GM12878 (cell line): ENCODE measurements at regions not wholly inside any gene's neighbourhood (a gene's known extent, or its start where the extent isn't known, plus 50 kb on each side); places are given as distances from the start of the nearest gene placed in this dataset.

Experiments used
- ATAC-seq: fragments of 200-7000 bp; cut with Tn5 transposase; 3 replicates; pipeline ENCODE4 v1.9.1; 2020; ENCODE audit warnings: mild to moderate bottlenecking, moderate library complexity
- BruUV-seq: library from RNA; stranded (reverse); fragments of 400-500 nt; replicated peaks from 2 replicates; lab custom pipeline; 2021; lab: Mats Ljungman, UMichigan
- CTCF ChIA-PET: fragments of 300-600 bp; sonication (Branson Sonifier 250); formaldehyde crosslinking; extraction: SDS; loops from one replicate; lab custom pipeline; 2021; ENCODE audit warnings: inconsistent platforms; lab: Yijun Ruan, JAX
- POLR2A ChIA-PET: fragments of 350-600 bp; formaldehyde crosslinking; extraction: SDS; loops from one replicate; lab custom pipeline; 2021; ENCODE audit warnings: inconsistent platforms; lab: Charles Lee
- RAD21 ChIA-PET: fragments of 300-600 bp; sonication (Branson Sonifier 250); formaldehyde crosslinking; loops from one replicate; lab custom pipeline; 2023; ENCODE audit warnings: antibody characterized with exemption; ENCODE audit not compliant: unreplicated experiment; lab: Charles Lee
- SMC1A ChIA-PET: fragments of 300-600 bp; sonication (Branson Sonifier 250); formaldehyde crosslinking; loops from one replicate; lab custom pipeline; 2023; ENCODE audit not compliant: unreplicated experiment, uncharacterized antibody; lab: Charles Lee
- DNase-seq: peaks from one replicate; pipeline ENCODE4 v3.0.0-alpha.2; 2011; ENCODE audit warnings: low read depth, low spot score
- FAIRE-seq: peaks from 3 replicates; lab custom pipeline; 2011; peaks lifted over from hg19 to GRCh38; lab: Jason Lieb, UNC
- H2AFZ ChIP-seq: 2 replicates; pipeline ENCODE4 v1.6.0; 2011; ENCODE audit warnings: low read depth, low read length, control low read depth; ENCODE audit not compliant: control insufficient read depth
- H3K27ac ChIP-seq: 2 replicates; pipeline ENCODE4 v1.5.1; 2011; ENCODE audit warnings: control low read depth; ENCODE audit not compliant: control insufficient read depth, insufficient read depth
- H3K27me3 ChIP-seq, 2 experiments: replicated peaks in 1 of 2; 2 replicates each; pipeline versions ENCODE4 v1.6.0 to v1.6.1; 2011; ENCODE audit warnings: low read length in 1 of 2; ENCODE audit not compliant: control insufficient read depth in 2 of 2, insufficient read depth in 2 of 2
- H3K36me3 ChIP-seq, 2 experiments: 2 replicates each; pipeline ENCODE4 v1.5.1; 2011; ENCODE audit warnings: low read length in 1 of 2; ENCODE audit not compliant: control insufficient read depth in 2 of 2, insufficient read depth in 2 of 2
- H3K4me1 ChIP-seq: 2 replicates; pipeline ENCODE4 v1.6.1; 2011; ENCODE audit warnings: mild to moderate bottlenecking, low read length, moderate library complexity, mixed read lengths; ENCODE audit not compliant: control insufficient read depth, insufficient read depth
- H3K4me2 ChIP-seq: 2 replicates; pipeline ENCODE4 v1.6.0; 2011; ENCODE audit warnings: control low read depth; ENCODE audit not compliant: control insufficient read depth, insufficient read depth
- H3K4me3 ChIP-seq: fragments of 200-600 bp; sonication (generic); 2 replicates; pipeline ENCODE4 v1.5.1; 2016
- H3K79me2 ChIP-seq: 2 replicates; pipeline ENCODE4 v1.6.0; 2011; ENCODE audit warnings: low read length; ENCODE audit not compliant: control insufficient read depth, insufficient read depth
- H3K9ac ChIP-seq: 2 replicates; pipeline ENCODE4 v1.8.0; 2011; ENCODE audit warnings: low read length, control low read depth, mixed read lengths; ENCODE audit not compliant: control insufficient read depth, insufficient read depth
- H3K9me3 ChIP-seq: replicated peaks from 3 replicates; pipeline ENCODE4 v1.5.1; 2011; ENCODE audit warnings: mild to moderate bottlenecking, low read length; ENCODE audit not compliant: control insufficient read depth, insufficient read depth
- H4K20me1 ChIP-seq: 2 replicates; pipeline ENCODE4 v1.6.0; 2011; ENCODE audit not compliant: control insufficient read depth, insufficient read depth
- BMI1 ChIP-seq: fragments of 450-650 bp; IDR thresholded peaks from 2 replicates; pipeline ENCODE4 v1.6.1; 2016; ENCODE audit warnings: mild to moderate bottlenecking, moderate library complexity, borderline replicate concordance
- CREB1 ChIP-seq: IDR thresholded peaks from 2 replicates; pipeline ENCODE4 v1.6.1; 2012; ENCODE audit warnings: low read depth, mild to moderate bottlenecking, inconsistent platforms
- TCF3 ChIP-seq: IDR thresholded peaks from 2 replicates; pipeline ENCODE4 v1.6.1; 2012; ENCODE audit warnings: low read depth, mild to moderate bottlenecking, low read length, borderline replicate concordance; ENCODE audit not compliant: insufficient read depth
- ZNF384 ChIP-seq: IDR thresholded peaks from 2 replicates; pipeline ENCODE4 v1.6.1; 2012; ENCODE audit warnings: low read depth, mild to moderate bottlenecking, low read length, improper control_type of control experiment, borderline replicate concordance
- ZSCAN29 ChIP-seq: fragments of 450-650 bp; IDR thresholded peaks from 2 replicates; pipeline ENCODE4 v1.6.1; 2017; ENCODE audit warnings: mild to moderate bottlenecking, moderate library complexity
- WGBS: methylation state at CpG from one replicate; pipeline ENCODE4 v1.1.6; 2016; ENCODE audit warnings: low lambda C conversion rate; ENCODE audit not compliant: insufficient replicate concordance, insufficient coverage; ENCODE audit errors: missing lambda C conversion rate; 5-methylcytosine and 5-hydroxymethylcytosine counted together
- in situ Hi-C: fragments of 300-500 bp; cut with MboI; formaldehyde crosslinking; loops from 9 replicates; pipeline ENCODE4 v1.14.3; 2018; ENCODE audit warnings: mixed read lengths
- intact Hi-C: fragments of 100-400 bp; cut with micrococcal nuclease; formaldehyde crosslinking; loops from one replicate; pipeline ENCODE4 v1.14.2; 2022; ENCODE audit not compliant: unreplicated experiment
- TF ChIP-seq, protein P1 (sequence below): fragments of 450-650 bp; IDR thresholded peaks from 2 replicates; pipeline ENCODE4 v1.6.1; 2018; ENCODE audit warnings: mild to moderate bottlenecking, low read depth, moderate library complexity; ENCODE audit not compliant: partially characterized antibody
- TF ChIP-seq, protein P2 (sequence below): fragments of 450-650 bp; IDR thresholded peaks from 2 replicates; pipeline ENCODE4 v1.6.1; 2017; ENCODE audit warnings: mild to moderate bottlenecking
- TF ChIP-seq, protein P3 (sequence below): fragments of 450-650 bp; IDR thresholded peaks from 2 replicates; pipeline ENCODE4 v1.6.1; 2017; ENCODE audit warnings: low read depth, mild to moderate bottlenecking, moderate library complexity

DNA sequence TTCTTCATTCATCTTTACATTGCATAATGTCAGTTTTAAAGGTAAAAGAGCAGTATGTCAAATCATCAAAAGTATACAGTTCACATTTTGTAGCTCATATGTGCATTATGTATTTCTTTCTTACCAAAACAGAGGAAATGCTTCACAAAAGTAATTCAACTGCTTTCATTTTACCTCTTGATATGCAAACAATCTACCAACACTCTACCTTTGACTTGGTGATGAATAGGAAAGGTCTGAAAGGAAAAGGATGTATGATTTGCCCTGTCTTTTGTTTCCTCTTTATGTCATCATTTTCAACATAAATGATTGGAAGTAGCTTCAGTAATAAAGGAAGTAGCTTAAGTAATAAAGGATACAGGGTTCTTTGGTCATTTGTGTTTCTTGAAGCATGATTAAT is 846.7 kb downstream of the NXPH1 start (continued):
- TF ChIP-seq, protein P1, sequence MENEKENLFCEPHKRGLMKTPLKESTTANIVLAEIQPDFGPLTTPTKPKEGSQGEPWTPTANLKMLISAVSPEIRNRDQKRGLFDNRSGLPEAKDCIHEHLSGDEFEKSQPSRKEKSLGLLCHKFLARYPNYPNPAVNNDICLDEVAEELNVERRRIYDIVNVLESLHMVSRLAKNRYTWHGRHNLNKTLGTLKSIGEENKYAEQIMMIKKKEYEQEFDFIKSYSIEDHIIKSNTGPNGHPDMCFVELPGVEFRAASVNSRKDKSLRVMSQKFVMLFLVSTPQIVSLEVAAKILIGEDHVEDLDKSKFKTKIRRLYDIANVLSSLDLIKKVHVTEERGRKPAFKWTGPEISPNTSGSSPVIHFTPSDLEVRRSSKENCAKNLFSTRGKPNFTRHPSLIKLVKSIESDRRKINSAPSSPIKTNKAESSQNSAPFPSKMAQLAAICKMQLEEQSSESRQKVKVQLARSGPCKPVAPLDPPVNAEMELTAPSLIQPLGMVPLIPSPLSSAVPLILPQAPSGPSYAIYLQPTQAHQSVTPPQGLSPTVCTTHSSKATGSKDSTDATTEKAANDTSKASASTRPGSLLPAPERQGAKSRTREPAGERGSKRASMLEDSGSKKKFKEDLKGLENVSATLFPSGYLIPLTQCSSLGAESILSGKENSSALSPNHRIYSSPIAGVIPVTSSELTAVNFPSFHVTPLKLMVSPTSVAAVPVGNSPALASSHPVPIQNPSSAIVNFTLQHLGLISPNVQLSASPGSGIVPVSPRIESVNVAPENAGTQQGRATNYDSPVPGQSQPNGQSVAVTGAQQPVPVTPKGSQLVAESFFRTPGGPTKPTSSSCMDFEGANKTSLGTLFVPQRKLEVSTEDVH = no peak
- TF ChIP-seq TCF3 = no peak
- no peak for TF ChIP-seq ZNF384
- TF ChIP-seq, protein P2, sequence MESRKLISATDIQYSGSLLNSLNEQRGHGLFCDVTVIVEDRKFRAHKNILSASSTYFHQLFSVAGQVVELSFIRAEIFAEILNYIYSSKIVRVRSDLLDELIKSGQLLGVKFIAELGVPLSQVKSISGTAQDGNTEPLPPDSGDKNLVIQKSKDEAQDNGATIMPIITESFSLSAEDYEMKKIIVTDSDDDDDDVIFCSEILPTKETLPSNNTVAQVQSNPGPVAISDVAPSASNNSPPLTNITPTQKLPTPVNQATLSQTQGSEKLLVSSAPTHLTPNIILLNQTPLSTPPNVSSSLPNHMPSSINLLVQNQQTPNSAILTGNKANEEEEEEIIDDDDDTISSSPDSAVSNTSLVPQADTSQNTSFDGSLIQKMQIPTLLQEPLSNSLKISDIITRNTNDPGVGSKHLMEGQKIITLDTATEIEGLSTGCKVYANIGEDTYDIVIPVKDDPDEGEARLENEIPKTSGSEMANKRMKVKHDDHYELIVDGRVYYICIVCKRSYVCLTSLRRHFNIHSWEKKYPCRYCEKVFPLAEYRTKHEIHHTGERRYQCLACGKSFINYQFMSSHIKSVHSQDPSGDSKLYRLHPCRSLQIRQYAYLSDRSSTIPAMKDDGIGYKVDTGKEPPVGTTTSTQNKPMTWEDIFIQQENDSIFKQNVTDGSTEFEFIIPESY = no peak
- TF ChIP-seq, protein P3, sequence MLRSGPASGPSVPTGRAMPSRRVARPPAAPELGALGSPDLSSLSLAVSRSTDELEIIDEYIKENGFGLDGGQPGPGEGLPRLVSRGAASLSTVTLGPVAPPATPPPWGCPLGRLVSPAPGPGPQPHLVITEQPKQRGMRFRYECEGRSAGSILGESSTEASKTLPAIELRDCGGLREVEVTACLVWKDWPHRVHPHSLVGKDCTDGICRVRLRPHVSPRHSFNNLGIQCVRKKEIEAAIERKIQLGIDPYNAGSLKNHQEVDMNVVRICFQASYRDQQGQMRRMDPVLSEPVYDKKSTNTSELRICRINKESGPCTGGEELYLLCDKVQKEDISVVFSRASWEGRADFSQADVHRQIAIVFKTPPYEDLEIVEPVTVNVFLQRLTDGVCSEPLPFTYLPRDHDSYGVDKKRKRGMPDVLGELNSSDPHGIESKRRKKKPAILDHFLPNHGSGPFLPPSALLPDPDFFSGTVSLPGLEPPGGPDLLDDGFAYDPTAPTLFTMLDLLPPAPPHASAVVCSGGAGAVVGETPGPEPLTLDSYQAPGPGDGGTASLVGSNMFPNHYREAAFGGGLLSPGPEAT = no peak

DNA sequence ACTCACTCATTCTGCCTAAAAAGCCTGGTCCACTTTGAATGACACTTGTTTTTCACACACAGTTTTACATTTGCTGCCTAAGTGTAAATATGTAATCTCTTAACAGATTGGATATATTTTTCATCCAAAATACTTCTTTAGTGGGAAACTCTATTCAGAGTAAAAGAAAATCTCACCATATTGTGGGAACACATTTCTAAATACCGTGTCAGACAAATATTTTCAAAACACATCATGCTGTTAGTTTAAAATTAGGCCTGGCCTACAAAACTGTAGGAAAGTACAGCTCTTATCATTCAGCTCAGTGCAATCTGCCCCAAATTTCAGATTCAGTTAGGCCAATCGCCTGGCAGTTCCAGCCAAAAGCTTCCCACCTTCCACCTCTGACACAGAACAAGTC is 849.8 kb downstream of the NXPH1 start:
- whole genome bisulfite sequencing = 18% methylated on average over 2 of the region's 2 CpGs
- no peak for DNase-seq
- BruUV-seq = no TSS peak
- ChIA-PET POLR2A (no interaction called here), CTCF (no interaction called here), SMC1A (no interaction called here), RAD21 (no interaction called here)
- TF ChIP-seq ZSCAN29 = no peak
- no peak for TF ChIP-seq CREB1
- no peak for TF ChIP-seq BMI1
- H3K36me3 ChIP-seq = no peaks in the 10 kb centered on the region
- H3K4me2 ChIP-seq = no peak overlapping the region
- no peaks in the 10 kb centered on the region for H3K4me1 ChIP-seq
- in situ Hi-C loops (no loop called here), intact Hi-C loops (no loop called here)
- FAIRE-seq = no peak
- no peaks in the 10 kb centered on the region for H4K20me1 ChIP-seq
- ATAC-seq = no peak
- no peaks in the 10 kb centered on the region for H3K79me2 ChIP-seq
- H3K27me3 ChIP-seq = no peaks in the 10 kb centered on the region
- no peaks in the 10 kb centered on the region for H3K9me3 ChIP-seq
- no peak overlapping the region for H3K9ac ChIP-seq
- no peak overlapping the region for H2AFZ ChIP-seq
- no peak overlapping the region for H3K27ac ChIP-seq
- no peak overlapping the region for H3K4me3 ChIP-seq
